OCI-LY3 (cell line): ENCODE measurements at regions not wholly inside any gene's neighbourhood (a gene's known extent, or its start where the extent isn't known, plus 50 kb on each side); places are given as distances from the start of the nearest gene placed in this dataset.

Experiments
- H2AFZ ChIP-seq: fragments of 200-600, 300-600 bp; shearing (Covaris generic); 2 replicates; pipeline ENCODE4 v1.6.0; 2014; ENCODE audit warnings: antibody characterized with exemption, low read depth, low read length
- H3K27ac ChIP-seq: fragments of 200-600, 300-600 bp; sonication (generic); 2 replicates; pipeline ENCODE4 v1.5.1; 2014; ENCODE audit warnings: mild to moderate bottlenecking, low read length, moderate library complexity, mixed read lengths
- H3K27me3 ChIP-seq: fragments of 200-600, 300-600 bp; sonication (generic); 2 replicates; pipeline ENCODE4 v1.6.1; 2014; ENCODE audit warnings: low read depth, low read length, mixed read lengths
- H3K36me3 ChIP-seq: fragments of 200-600, 300-600 bp; sonication (generic); replicated peaks from 2 replicates; pipeline ENCODE3; 2014; ENCODE audit warnings: low read depth, low read length, mixed read lengths
- H3K4me1 ChIP-seq: fragments of 300-600, 200-600 bp; sonication (generic); 2 replicates; pipeline ENCODE4 v1.6.1; 2014; ENCODE audit warnings: low read length, mixed read lengths
- H3K4me2 ChIP-seq: fragments of 200-600, 300-600 bp; sonication (generic); 2 replicates; pipeline ENCODE4 v1.6.1; 2014; ENCODE audit warnings: low read length, mixed read lengths
- H3K4me3 ChIP-seq: fragments of 300-600, 200-600 bp; sonication (generic); 2 replicates; pipeline ENCODE4 v1.5.1; 2014; ENCODE audit warnings: antibody characterized with exemption, mild to moderate bottlenecking, low read length, moderate library complexity
- H3K79me2 ChIP-seq: fragments of 300-600, 200-600 bp; shearing (Covaris generic); 2 replicates; pipeline ENCODE4 v1.6.1; 2014; ENCODE audit warnings: mild to moderate bottlenecking, low read length, mixed read lengths
- H3K9ac ChIP-seq: fragments of 300-600, 200-600 bp; shearing (Covaris generic); 2 replicates; pipeline ENCODE4 v1.6.0; 2014; ENCODE audit warnings: mild to moderate bottlenecking, low read length, moderate library complexity
- H3K9me3 ChIP-seq: fragments of 200-600, 300-600 bp; shearing (Covaris generic); 2 replicates; pipeline ENCODE4 v1.6.1; 2014; ENCODE audit warnings: low read length, mixed read lengths; ENCODE audit not compliant: insufficient read depth
- H4K20me1 ChIP-seq: fragments of 200-600, 300-600 bp; sonication (generic); 2 replicates; pipeline ENCODE4 v1.6.1; 2016; ENCODE audit warnings: low read length, mixed read lengths; ENCODE audit not compliant: insufficient read depth
- EZH2phosphoT487 ChIP-seq: fragments of 200-600 bp; shearing (Covaris generic); IDR thresholded peaks from 2 replicates; pipeline ENCODE4 v1.6.1; 2018; ENCODE audit warnings: antibody characterized with exemption, mixed run types, low read depth
- TF ChIP-seq, protein P1 (sequence below): fragments of 200-600, 300-600 bp; sonication (generic); IDR thresholded peaks from 2 replicates; pipeline ENCODE4 v1.5.1; 2014; ENCODE audit warnings: antibody characterized with exemption, low read length, low read depth

DNA sequence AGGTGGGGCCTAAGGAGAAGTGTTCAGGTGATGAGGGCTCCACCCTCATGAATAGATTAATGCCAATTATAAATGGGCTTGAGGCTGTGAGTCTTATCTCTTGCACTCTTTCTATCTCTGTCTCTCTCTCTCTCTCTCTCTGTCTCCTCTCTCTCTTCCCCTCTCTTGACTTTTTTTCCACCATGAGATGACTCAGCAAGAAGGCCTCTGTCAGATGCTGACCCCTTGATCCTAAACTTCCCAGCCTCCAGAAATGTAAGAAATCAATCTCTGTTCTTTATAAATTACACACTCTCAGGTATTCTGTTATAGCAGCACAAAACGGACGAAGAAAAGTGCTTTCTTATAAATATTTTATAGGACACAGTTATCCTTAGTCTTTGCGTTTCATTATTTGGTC, 184.9 kb upstream of the PCDH7 start:
- no peak overlapping the region for H2AFZ ChIP-seq
- H3K36me3 ChIP-seq, result no peaks in the 10 kb centered on the region
- no peaks in the 10 kb centered on the region for H4K20me1 ChIP-seq
- H3K27me3 ChIP-seq, result no peaks in the 10 kb centered on the region
- TF ChIP-seq EZH2phosphoT487, result no peak
- TF ChIP-seq, protein P1, sequence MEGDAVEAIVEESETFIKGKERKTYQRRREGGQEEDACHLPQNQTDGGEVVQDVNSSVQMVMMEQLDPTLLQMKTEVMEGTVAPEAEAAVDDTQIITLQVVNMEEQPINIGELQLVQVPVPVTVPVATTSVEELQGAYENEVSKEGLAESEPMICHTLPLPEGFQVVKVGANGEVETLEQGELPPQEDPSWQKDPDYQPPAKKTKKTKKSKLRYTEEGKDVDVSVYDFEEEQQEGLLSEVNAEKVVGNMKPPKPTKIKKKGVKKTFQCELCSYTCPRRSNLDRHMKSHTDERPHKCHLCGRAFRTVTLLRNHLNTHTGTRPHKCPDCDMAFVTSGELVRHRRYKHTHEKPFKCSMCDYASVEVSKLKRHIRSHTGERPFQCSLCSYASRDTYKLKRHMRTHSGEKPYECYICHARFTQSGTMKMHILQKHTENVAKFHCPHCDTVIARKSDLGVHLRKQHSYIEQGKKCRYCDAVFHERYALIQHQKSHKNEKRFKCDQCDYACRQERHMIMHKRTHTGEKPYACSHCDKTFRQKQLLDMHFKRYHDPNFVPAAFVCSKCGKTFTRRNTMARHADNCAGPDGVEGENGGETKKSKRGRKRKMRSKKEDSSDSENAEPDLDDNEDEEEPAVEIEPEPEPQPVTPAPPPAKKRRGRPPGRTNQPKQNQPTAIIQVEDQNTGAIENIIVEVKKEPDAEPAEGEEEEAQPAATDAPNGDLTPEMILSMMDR, result no peak
- no peak overlapping the region for H3K27ac ChIP-seq
- no peaks in the 10 kb centered on the region for H3K4me1 ChIP-seq
- no peak overlapping the region for H3K9ac ChIP-seq
- no peak overlapping the region for H3K4me3 ChIP-seq
- no peak overlapping the region for H3K4me2 ChIP-seq
- H3K9me3 ChIP-seq, result no peaks in the 10 kb centered on the region
- no peaks in the 10 kb centered on the region for H3K79me2 ChIP-seq

DNA sequence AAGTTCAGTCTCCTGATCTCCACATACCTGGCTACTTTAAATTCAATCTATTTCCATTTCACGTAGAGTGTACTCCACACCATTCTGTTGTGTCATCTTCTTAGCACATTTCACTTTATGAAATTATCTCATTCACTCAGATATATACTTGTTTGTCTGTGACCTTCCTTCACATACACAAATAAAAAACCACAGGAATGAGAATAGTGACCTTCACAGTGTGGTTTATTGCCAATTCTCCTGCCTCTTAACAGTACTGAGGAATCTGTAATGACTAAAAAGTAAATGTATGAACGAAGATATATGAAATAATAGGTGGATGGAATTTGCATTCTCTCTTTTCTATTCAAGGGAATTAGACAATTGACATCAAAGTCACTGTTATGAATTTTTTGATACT, 183.9 kb upstream of the PCDH7 start:
- TF ChIP-seq, protein P1, result no peak
- no peak for TF ChIP-seq EZH2phosphoT487
- no peak overlapping the region for H3K9ac ChIP-seq
- H2AFZ ChIP-seq, result no peak overlapping the region
- H4K20me1 ChIP-seq, result no peaks in the 10 kb centered on the region
- no peaks in the 10 kb centered on the region for H3K27me3 ChIP-seq
- no peaks in the 10 kb centered on the region for H3K36me3 ChIP-seq
- no peaks in the 10 kb centered on the region for H3K9me3 ChIP-seq
- H3K79me2 ChIP-seq, result no peaks in the 10 kb centered on the region
- H3K4me3 ChIP-seq, result no peak overlapping the region
- no peak overlapping the region for H3K27ac ChIP-seq
- H3K4me1 ChIP-seq, result no peaks in the 10 kb centered on the region
- no peak overlapping the region for H3K4me2 ChIP-seq

DNA sequence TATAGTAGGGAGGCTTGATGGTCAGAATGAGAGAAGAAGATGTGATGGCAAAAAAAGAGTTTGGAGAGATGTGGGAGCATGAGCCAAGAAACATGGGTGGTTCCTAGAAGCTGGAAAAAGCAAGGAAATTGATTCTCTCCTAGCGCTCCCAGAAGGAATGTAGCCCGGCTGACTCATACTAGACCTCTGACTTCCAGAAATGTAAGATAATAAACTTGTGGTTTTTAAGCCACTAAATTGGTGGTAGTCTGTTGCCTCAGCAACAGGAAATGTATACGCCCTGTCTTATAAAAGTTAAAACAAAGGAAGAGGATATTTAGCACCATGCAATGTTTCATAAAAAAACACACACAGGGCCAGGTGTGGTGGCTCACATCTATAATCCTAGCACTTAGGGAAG, 182.7 kb upstream of the PCDH7 start:
- Histone ChIP-seq H3K36me3 (no peaks in the 10 kb centered on the region), H3K9ac (no peak overlapping the region), H3K27ac (no peak overlapping the region), H3K4me2 (no peak overlapping the region), H3K79me2 (no peaks in the 10 kb centered on the region), H3K27me3 (no peaks in the 10 kb centered on the region), H3K4me1 (no peaks in the 10 kb centered on the region), H2AFZ (no peak overlapping the region), H4K20me1 (no peaks in the 10 kb centered on the region), H3K4me3 (no peak overlapping the region), H3K9me3 (no peaks in the 10 kb centered on the region)
- TF ChIP-seq EZH2phosphoT487, result no peak
- TF ChIP-seq, protein P1, result no peak

DNA sequence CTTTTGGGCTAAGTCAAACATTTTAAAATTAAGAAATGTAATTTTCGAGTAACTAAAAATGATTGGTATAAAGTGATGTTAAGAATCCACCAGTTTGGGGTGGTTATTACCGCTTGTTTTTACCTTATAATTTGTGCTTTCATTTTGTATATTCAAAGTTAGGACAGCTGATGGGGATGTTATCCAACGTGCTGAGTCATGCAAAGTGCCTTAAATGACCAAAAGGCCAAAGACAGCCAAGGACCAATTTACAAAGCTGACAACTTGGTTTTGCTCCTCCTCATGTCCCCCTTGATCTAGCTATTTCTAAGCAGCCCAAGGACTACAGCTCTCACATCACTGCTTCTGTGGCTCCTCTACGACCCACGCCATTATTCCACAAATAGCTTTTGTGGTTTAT, 181.4 kb upstream of the PCDH7 start:
- Histone ChIP-seq H3K9me3 (no peaks in the 10 kb centered on the region), H3K27ac (no peak overlapping the region), H3K9ac (no peak overlapping the region), H4K20me1 (no peaks in the 10 kb centered on the region), H3K27me3 (no peaks in the 10 kb centered on the region), H3K4me1 (no peaks in the 10 kb centered on the region), H3K4me2 (no peak overlapping the region), H3K4me3 (no peak overlapping the region), H3K36me3 (no peaks in the 10 kb centered on the region), H2AFZ (no peak overlapping the region), H3K79me2 (no peaks in the 10 kb centered on the region)
- TF ChIP-seq EZH2phosphoT487, result no peak
- TF ChIP-seq, protein P1, result no peak
